Amygdala (tissue), 56 donors: ENCODE measurements at regions not wholly inside any gene's neighbourhood (a gene's known extent, or its start where the extent isn't known, plus 50 kb on each side); places are given as distances from the start of the nearest gene placed in this dataset.
A peak's percentile ranks its signal among the peaks of the same experiment; 100 is the strongest.
"Not testable (repeated sequence)": the region's sequence is repeated elsewhere in the genome, so short reads cannot be mapped to it uniquely, and the experiment has no call there.

Source experiments
- DNase-seq, 56 donors: peaks; one replicate each; lab custom pipeline; 2025; lab: John Stamatoyannopoulos, UW

GRCh38 chr12:59407799-59408198 lies 188.0 kb upstream of the SLC16A7 start:
- peak in 4 of 56 donors; percentile 0 to 12 (median 7) for DNase-seq

GRCh38 chr12:59405992-59406391 lies 189.8 kb upstream of the SLC16A7 start:
- DNase-seq, result no peak

DNA sequence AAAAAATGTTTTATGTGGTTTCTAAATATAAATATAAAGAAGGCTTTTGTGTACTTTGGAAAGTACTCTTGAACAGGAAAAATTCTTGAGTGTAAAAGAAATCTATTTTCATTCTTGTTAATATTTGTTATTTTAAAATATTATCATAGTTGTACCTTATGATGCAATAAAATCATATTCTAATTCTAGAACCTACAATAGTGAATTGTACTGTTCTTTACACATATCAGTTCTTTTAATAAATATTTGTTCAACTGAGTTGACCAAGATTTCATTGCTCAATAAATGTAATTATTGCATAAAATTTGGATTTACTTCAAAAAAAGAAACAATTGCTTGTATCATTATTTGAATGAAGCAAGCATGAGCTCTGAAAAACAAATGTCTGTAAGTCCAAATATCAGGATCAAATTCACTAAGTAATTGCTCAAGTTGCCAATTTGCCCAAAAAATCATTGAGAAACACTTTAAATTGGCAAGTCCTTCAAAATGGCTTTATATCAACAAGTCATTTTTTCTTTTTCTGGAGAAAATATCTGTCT lies 191.6 kb upstream of the SLC16A7 start:
- no peak for DNase-seq

DNA sequence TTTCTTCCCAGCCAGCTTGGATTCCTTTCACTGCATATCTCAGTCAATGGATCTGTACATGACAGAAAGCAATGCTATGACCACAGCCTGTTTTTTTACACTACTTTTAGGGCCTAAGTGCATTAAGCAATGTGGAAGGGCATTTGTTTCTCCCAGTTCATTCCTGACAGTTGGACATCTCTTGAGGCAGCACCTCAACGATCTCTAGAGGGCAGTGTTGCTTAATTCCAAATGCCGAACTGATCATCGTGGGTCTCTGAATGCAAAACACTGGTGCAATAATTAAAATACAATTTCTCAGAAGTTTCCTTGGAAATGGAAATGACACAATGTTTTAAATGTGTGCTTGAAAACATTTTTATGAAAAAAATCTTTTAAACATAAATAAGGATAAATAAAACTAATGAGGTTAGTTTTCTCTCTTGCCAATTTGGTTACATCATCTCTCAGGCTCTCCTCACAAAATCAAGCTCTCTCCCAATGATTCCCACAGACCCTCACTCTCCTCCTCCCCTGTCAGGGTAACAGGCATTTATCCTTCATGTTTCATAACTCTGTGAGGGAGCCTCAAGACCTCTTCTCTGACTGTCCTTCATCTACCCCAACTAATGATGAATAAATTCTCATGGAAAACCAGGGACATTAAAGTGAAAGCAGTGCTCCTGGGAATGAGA lies 192.4 kb upstream of the SLC16A7 start:
- peak in 34 of 56 donors; percentile 1 to 78 (median 13) for DNase-seq

DNA sequence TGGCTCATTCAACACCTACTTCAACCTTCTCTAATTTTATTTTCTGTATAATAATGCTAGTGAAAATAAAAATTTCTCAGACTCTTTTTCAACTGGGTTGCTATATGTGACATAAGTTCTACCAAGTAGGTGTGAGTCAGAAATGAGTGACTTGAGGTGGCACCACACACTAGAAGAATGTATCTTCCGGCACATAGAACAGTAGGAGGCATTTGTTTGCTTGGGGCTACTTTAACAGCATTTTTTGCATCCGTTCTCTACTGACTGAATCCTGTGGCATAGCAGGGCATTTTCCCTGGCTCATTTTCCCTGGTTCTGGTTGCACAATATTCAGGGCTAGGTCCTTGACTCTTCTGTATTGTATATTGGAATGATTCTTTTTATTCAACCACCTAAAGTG lies 194.0 kb upstream of the SLC16A7 start:
- DNase-seq, result no peak

- DNase-seq, result no peak
Measured at GRCh38 chr12:59398164-59398563, 197.7 kb upstream of the SLC16A7 start.

DNA sequence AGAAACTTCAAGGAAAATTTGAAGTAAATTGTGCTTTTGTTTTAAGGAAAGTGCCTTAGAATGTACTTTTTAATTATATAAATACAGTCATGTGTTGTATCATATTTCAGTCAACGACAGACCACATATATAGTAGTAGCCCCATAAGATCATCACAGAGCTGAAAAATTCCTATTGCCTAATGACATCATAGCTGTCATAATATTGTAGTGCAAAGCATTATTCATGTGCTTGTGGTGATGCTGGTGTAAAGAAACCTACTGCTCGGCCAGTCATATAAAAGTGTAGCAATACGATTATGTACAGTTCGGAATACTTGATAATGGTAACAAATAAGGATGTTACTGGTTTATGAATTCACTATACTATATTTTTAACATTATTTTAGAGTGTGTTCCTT lies 198.9 kb upstream of the SLC16A7 start:
- no peak for DNase-seq

- DNase-seq, result no peak
Measured at GRCh38 chr12:59396519-59396918, 199.3 kb upstream of the SLC16A7 start.

- DNase-seq, result not testable (repeated sequence)
Measured at GRCh38 chr12:59395310-59395709, 200.5 kb upstream of the SLC16A7 start.

- DNase-seq, result no peak
Measured at GRCh38 chr12:59393506-59393905, 202.3 kb upstream of the SLC16A7 start.

DNA sequence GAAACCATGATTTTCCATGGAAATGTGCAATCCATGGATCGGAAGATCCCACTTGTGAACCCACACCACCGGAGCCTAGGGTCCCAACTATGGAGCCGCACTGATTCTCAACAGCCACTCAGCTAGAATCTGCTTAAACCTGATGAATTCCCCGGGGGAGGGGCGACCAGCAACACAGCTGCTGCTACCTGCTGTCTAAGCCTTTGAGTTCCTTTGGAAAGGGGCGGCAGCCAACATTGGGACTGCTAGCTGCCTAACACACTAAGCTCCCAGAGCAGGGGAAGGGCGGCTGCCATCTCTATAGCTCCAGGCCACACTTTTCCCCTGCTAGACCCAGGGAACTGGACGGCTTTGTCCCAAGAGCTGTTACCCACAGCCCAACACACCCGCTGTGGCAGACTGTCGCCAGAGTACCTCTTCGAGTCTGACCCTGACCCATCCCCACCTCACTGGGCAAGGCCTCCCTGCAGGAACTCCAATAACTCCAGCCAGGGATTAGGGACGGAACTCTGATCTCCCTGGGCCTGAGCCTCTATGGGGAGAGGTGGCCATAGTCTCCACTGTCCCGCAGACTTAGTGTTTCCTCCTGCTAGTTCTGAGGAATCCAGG lies 205.8 kb upstream of the SLC16A7 start:
- no peak for DNase-seq

GRCh38 chr12:59388694-59389093 lies 207.1 kb upstream of the SLC16A7 start:
- DNase-seq, result no peak

DNA sequence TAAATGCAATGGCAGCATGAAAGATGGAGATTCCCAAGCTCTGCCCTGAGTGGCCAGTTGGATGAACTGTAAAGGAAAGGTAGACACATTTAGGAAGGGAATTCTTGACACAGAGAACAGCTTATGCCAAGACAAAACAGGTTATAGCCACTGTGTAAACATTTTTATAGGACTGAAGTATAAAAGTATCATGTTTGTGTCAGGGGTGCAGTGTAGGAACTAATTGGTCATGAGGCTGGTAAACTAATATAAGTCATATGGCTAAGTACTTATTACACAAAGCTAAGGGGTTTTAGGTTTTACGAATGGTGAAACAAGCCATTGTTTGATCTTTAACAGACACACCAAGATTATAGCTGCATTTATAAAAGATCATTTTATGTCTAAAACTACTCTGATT lies 207.7 kb upstream of the SLC16A7 start:
- DNase-seq, result no peak

- no peak for DNase-seq
Measured at GRCh38 chr12:59386236-59386635, 209.6 kb upstream of the SLC16A7 start.

GRCh38 chr12:59383079-59383822 lies 212.6 kb upstream of the SLC16A7 start:
- DNase-seq, result no peak

- DNase-seq, result no peak
Measured at GRCh38 chr12:59382282-59383078, 213.3 kb upstream of the SLC16A7 start.

- DNase-seq, result no peak
Measured at GRCh38 chr12:59381106-59381505, 214.7 kb upstream of the SLC16A7 start.

DNA sequence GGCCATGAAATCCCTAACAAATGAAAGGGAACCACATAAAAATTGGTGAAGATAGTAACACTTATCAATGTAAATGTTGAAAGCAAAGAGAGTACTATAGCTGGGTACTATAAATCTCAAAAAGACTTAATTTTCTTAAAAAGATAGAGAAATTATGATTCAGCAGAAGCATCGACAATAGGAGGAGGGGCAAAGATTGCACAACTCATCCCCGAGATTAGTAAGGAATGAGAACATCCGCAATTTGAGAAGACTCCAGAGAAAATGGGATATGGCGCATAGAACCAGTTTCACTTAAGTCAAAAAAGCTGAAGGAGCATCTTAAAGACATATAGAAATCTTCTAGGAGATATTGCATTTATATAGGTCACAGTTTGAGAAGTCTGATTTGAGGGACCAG lies 220.2 kb upstream of the SLC16A7 start:
- no peak for DNase-seq

GRCh38 chr12:59374783-59375182 lies 221.0 kb upstream of the SLC16A7 start:
- no peak for DNase-seq

- DNase-seq, result peak in 11 of 56 donors; percentile 1 to 21 (median 7)
Measured at GRCh38 chr12:59372956-59373355, 222.9 kb upstream of the SLC16A7 start.

DNA sequence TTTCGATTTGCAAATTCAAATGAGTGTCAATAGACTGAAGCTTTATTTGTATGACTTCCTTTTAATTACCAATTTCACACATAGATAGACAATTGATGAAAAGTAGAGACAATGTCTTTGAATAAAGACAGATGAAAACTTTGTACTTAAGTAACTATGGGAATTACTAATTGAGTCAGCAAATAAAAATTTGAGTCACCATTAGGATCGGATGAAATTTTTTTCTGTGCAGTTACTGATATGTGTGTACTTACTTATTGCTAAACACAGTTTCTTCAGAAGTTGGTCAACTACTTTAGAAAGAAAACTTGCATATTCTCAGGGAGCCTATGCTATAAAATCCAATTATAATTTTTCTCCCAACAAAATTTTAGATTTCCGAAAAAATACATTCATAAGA lies 224.9 kb upstream of the SLC16A7 start:
- no peak for DNase-seq
